HUDEP-2 (cell line): ENCODE measurements at regions not wholly inside any gene's neighbourhood (a gene's known extent, or its start where the extent isn't known, plus 50 kb on each side); places are given as distances from the start of the nearest gene placed in this dataset.
A peak's percentile ranks its signal among the peaks of the same experiment; 100 is the strongest.

Experiments used
- DNase-seq, 76 experiments: peaks; one replicate each; lab custom pipeline; 2025; ENCODE audit not compliant: unreplicated experiment in 76 of 76; lab: John Stamatoyannopoulos, UW

GRCh38 chr19:29290853-29291252, 77.9 kb upstream of the UQCRFS1 start:
- DNase-seq, result peak in 1 of 76 experiments; percentile 19

GRCh38 chr19:29292153-29292552, 79.2 kb upstream of the UQCRFS1 start:
- no peak for DNase-seq

GRCh38 chr19:29292562-29292961, 79.6 kb upstream of the UQCRFS1 start:
- no peak for DNase-seq

- no peak for DNase-seq
Measured at GRCh38 chr19:29293292-29293691, 80.3 kb upstream of the UQCRFS1 start.

GRCh38 chr19:29293736-29294342, 80.9 kb upstream of the UQCRFS1 start:
- DNase-seq, result no peak

- DNase-seq, result no peak
Measured at GRCh38 chr19:29294343-29294811, 81.4 kb upstream of the UQCRFS1 start.

- DNase-seq, result no peak
Measured at GRCh38 chr19:29295285-29295684, 82.3 kb upstream of the UQCRFS1 start.

GRCh38 chr19:29297381-29297780, 84.4 kb upstream of the UQCRFS1 start:
- no peak for DNase-seq

GRCh38 chr19:29299416-29300380, 86.7 kb upstream of the UQCRFS1 start:
- DNase-seq, result no peak

- no peak for DNase-seq
Measured at GRCh38 chr19:29302002-29302928, 89.3 kb upstream of the UQCRFS1 start.

- DNase-seq, result no peak
Measured at GRCh38 chr19:29303069-29303718, 90.2 kb upstream of the UQCRFS1 start.

- no peak for DNase-seq
Measured at GRCh38 chr19:29303719-29304090, 90.8 kb upstream of the UQCRFS1 start.

GRCh38 chr19:29305268-29305667, 92.3 kb upstream of the UQCRFS1 start:
- DNase-seq, result no peak

GRCh38 chr19:29308977-29309590, 96.1 kb upstream of the UQCRFS1 start:
- no peak for DNase-seq

- no peak for DNase-seq
Measured at GRCh38 chr19:29309637-29310036, 96.7 kb upstream of the UQCRFS1 start.

- DNase-seq, result no peak
Measured at GRCh38 chr19:29311191-29311790, 98.3 kb upstream of the UQCRFS1 start.

GRCh38 chr19:29315556-29316190, 102.7 kb upstream of the UQCRFS1 start:
- no peak for DNase-seq

- no peak for DNase-seq
Measured at GRCh38 chr19:29318581-29318980, 105.6 kb upstream of the UQCRFS1 start.

- no peak for DNase-seq
Measured at GRCh38 chr19:29320086-29320485, 107.1 kb upstream of the UQCRFS1 start.
